ENCODE measurements at regions not wholly inside any gene's neighbourhood (a gene's known extent, or its start where the extent isn't known, plus 50 kb on each side); places are given as distances from the start of the nearest gene placed in this dataset.
"Not testable (repeated sequence)": the region's sequence is repeated elsewhere in the genome, so short reads cannot be mapped to it uniquely, and the experiment has no call there.

DNA sequence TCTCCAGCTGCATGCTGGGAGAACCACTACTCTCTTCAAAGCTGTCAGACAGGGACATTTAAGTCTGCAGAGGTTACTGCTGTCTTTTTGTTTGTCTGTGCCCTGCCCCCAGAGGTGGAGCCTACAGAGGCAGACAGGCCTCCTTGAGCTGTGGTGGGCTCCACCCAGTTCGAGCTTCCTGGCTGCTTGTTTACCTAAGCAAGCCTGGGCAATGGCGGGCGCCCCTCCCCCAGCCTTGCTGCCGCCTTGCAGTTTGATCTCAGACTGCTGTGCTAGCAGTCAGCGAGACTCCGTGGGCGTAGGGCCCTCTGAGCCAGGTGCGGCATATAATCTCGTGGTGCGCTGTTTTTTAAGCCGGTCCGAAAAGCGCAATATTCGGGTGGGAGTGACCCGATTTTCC is 215.0 kb downstream of the STIM2 start:
- H3K27ac Mint-ChIP-seq; DNase-seq; H3K9me3 Mint-ChIP-seq (ENCODE audit: insufficient read depth); POLR2A ChIA-PET; CTCF ChIA-PET; H3K4me3 Mint-ChIP-seq; H3K4me1 Mint-ChIP-seq (ENCODE audit: low read depth); H3K36me3 Mint-ChIP-seq (ENCODE audit: low read depth); H3K27me3 Mint-ChIP-seq (ENCODE audit: low read depth); ATAC-seq: not testable (repeated sequence)

DNA sequence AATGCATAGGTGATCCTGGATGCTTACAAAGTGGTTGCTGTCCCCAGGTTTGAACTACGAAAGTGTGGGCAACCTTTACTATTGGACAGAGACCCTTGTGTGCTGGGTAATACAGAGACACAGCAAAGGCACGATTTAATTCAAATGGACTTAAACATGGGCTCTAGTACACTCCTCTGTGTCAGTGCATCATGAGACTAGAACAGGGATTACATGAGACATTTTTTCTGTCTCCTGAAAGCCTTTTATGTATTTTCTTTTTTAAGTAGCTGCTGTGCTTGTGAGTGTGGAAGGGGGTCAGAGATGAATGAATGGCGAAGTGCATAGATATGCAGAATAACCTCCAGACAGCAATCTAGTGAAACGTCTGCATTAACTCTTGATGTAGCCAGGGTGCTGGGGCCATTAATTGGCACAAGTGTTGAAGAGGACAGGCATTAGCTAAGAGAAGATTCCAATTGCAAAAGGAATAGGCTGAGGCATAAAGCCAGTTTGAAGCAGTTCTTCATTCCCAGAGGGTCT is 218.4 kb downstream of the STIM2 start:
- ATAC-seq, result no peak
- POLR2A ChIA-PET, result no interaction called here
- no peak overlapping the region for H3K4me3 Mint-ChIP-seq
- CTCF ChIA-PET, result no interaction called here
- H3K36me3 Mint-ChIP-seq (ENCODE audit: low read depth), result no peaks in the 10 kb centered on the region
- DNase-seq, result no peak
- H3K9me3 Mint-ChIP-seq (ENCODE audit: insufficient read depth), result no peaks in the 10 kb centered on the region
- peaks cover 11% of the 10 kb centered on the region for H3K27me3 Mint-ChIP-seq (ENCODE audit: low read depth)
- H3K4me1 Mint-ChIP-seq (ENCODE audit: low read depth), result no peaks in the 10 kb centered on the region
- no peak overlapping the region for H3K27ac Mint-ChIP-seq

DNA sequence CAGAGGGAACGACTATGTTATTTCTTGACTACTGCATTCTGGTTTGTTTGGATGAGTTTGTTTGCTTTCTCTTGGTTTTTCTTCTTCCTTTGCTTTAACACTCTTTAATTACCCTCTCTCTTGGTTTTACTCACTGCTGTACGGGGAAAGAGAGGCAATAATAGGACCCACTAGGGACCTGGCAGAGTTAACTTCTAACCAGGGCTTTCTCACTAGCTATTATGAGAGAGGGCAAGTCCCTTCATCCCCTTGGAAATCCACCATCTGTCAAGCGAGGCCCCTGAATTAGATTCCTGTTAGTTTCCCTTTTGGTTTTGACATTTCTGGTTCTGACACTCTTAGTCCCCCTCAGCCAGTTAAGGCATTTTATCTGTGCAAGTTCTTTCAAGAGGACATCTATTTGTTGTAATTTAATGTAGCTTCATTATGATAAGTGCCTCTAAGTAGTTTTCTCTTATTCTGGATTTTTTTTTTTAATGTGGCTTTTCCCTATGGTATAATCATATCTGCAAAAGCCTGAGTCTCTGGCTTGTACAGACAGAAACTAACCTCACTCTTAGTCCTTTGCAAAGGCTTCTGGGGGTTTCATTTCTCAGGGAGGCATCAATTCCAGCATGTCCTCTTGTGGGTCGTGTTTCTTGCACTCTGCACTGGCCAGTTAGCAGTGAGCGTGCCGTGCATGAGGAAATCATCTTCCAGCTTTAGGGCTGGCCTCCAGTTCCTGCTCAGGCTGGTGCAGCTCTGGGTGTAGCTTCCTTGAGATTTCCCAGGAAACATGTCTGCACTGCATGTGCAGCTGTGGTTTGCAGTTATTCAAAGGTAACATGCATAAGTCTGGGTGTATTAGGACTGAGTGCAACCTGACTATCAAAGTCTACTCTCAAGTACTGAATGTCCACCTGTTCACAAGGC is 221.3 kb downstream of the STIM2 start:
- DNase-seq (no peak), ATAC-seq (no peak)
- H3K4me3 Mint-ChIP-seq, result no peak overlapping the region
- no peak overlapping the region for H3K27ac Mint-ChIP-seq
- no peaks in the 10 kb centered on the region for H3K9me3 Mint-ChIP-seq (ENCODE audit: insufficient read depth)
- no peaks in the 10 kb centered on the region for H3K36me3 Mint-ChIP-seq (ENCODE audit: low read depth)
- peaks cover 4% of the 10 kb centered on the region for H3K4me1 Mint-ChIP-seq (ENCODE audit: low read depth)
- CTCF ChIA-PET, result no interaction called here
- peaks cover 28% of the 10 kb centered on the region for H3K27me3 Mint-ChIP-seq (ENCODE audit: low read depth)
- POLR2A ChIA-PET, result no interaction called here

GRCh38 chr4:27082776-27083175 is 222.1 kb downstream of the STIM2 start:
- POLR2A ChIA-PET, result no interaction called here

GRCh38 chr4:27084685-27085361 is 224.2 kb downstream of the STIM2 start:
- Mint-ChIP-seq H3K9me3 (ENCODE audit: insufficient read depth) (no peaks in the 10 kb centered on the region), H3K4me1 (ENCODE audit: low read depth) (peaks cover 4% of the 10 kb centered on the region), H3K27me3 (ENCODE audit: low read depth) (peaks cover 28% of the 10 kb centered on the region), H3K4me3 (no peak overlapping the region), H3K27ac (no peak overlapping the region), H3K36me3 (ENCODE audit: low read depth) (no peaks in the 10 kb centered on the region)
- DNase-seq (no peak), ATAC-seq (no peak)
- POLR2A ChIA-PET, result no interaction called here
- CTCF ChIA-PET, result interaction anchor here (1.1 kb wide), 1 partner anchor 35 kb away, joined by 3 read pairs; no protein-coding TSS in a partner anchor

More at GRCh38 chr4:27082776-27083175, 222.1 kb downstream of the STIM2 start:
- CTCF ChIA-PET, result no interaction called here
- Mint-ChIP-seq H3K27me3 (ENCODE audit: low read depth) (peaks cover 28% of the 10 kb centered on the region), H3K27ac (no peak overlapping the region), H3K36me3 (ENCODE audit: low read depth) (no peaks in the 10 kb centered on the region), H3K4me3 (no peak overlapping the region), H3K9me3 (ENCODE audit: insufficient read depth) (no peaks in the 10 kb centered on the region), H3K4me1 (ENCODE audit: low read depth) (peaks cover 4% of the 10 kb centered on the region)
- DNase-seq (no peak), ATAC-seq (no peak)

DNA sequence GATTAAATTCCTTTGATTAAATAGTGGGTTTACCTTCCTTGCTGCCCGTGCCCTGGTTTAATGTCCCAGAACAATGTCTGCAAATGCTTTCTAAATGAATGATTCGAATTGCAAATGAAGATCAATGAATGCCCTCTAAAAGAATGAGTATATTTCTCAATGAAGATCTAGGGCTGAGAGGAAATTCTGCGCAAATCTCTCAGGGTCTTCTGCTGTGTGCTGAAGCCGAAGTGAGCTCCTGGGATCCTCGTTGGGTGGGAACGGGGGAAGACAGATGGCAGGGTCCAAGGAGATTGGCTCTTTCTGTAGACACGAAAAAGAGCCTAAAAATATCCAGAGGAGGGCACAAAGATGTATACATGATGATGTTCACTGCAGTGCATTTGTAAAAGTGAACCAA is 224.8 kb downstream of the STIM2 start:
- ChIA-PET POLR2A (no interaction called here), CTCF (no interaction called here)
- DNase-seq (no peak), ATAC-seq (no peak)
- Mint-ChIP-seq H3K4me3 (no peak overlapping the region), H3K27ac (no peak overlapping the region), H3K9me3 (ENCODE audit: insufficient read depth) (no peaks in the 10 kb centered on the region), H3K27me3 (ENCODE audit: low read depth) (peaks cover 28% of the 10 kb centered on the region), H3K4me1 (ENCODE audit: low read depth) (peaks cover 4% of the 10 kb centered on the region), H3K36me3 (ENCODE audit: low read depth) (no peaks in the 10 kb centered on the region)

GRCh38 chr4:27087306-27088045 is 226.8 kb downstream of the STIM2 start:
- peaks cover 28% of the 10 kb centered on the region for H3K27me3 Mint-ChIP-seq (ENCODE audit: low read depth)

DNA sequence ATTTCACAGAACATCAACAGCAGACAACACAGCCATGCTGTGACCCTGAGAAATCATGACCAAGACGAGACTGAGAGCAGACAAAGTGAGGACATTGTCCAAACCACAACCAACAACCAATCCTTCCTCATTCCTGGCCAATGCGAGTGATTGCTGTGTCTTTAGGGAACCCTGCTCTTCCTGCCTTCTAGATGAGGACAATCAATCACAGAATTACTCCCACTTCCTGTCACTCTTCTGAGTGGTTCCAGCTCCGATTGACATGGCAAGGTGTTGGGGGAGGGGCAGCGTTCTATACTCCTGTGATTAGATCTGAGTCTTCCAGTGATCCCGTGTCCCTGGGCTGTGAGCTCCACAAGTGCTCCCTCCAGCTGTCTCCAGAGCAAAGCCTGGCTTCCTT is 227.8 kb downstream of the STIM2 start:
- H3K4me3 Mint-ChIP-seq, result no peak overlapping the region
- DNase-seq (no peak), ATAC-seq (no peak)
- peaks cover 4% of the 10 kb centered on the region for H3K4me1 Mint-ChIP-seq (ENCODE audit: low read depth)
- H3K9me3 Mint-ChIP-seq (ENCODE audit: insufficient read depth), result no peaks in the 10 kb centered on the region
- H3K36me3 Mint-ChIP-seq (ENCODE audit: low read depth), result no peaks in the 10 kb centered on the region
- H3K27ac Mint-ChIP-seq, result no peak overlapping the region
- ChIA-PET CTCF (no interaction called here), POLR2A (no interaction called here)
- H3K27me3 Mint-ChIP-seq (ENCODE audit: low read depth), result peaks cover 22% of the 10 kb centered on the region

More at GRCh38 chr4:27087306-27088045, 226.8 kb downstream of the STIM2 start:
- Mint-ChIP-seq H3K4me3 (no peak overlapping the region), H3K27ac (no peak overlapping the region), H3K36me3 (ENCODE audit: low read depth) (no peaks in the 10 kb centered on the region), H3K4me1 (ENCODE audit: low read depth) (peaks cover 4% of the 10 kb centered on the region), H3K9me3 (ENCODE audit: insufficient read depth) (no peaks in the 10 kb centered on the region)
- ChIA-PET POLR2A (no interaction called here), CTCF (no interaction called here)
- no peak for ATAC-seq
- DNase-seq, result no peak

GRCh38 chr4:27089186-27089585 is 228.5 kb downstream of the STIM2 start:
- CTCF ChIA-PET, result no interaction called here
- POLR2A ChIA-PET, result no interaction called here
- ATAC-seq (no peak), DNase-seq (no peak)
- H3K9me3 Mint-ChIP-seq (ENCODE audit: insufficient read depth), result no peaks in the 10 kb centered on the region
- peaks cover 15% of the 10 kb centered on the region for H3K27me3 Mint-ChIP-seq (ENCODE audit: low read depth)
- H3K4me3 Mint-ChIP-seq, result no peak overlapping the region
- no peaks in the 10 kb centered on the region for H3K36me3 Mint-ChIP-seq (ENCODE audit: low read depth)
- peaks cover 4% of the 10 kb centered on the region for H3K4me1 Mint-ChIP-seq (ENCODE audit: low read depth)
- no peak overlapping the region for H3K27ac Mint-ChIP-seq

GRCh38 chr4:27090406-27090805 is 229.8 kb downstream of the STIM2 start:
- ChIA-PET POLR2A (no interaction called here), CTCF (no interaction called here)
- Mint-ChIP-seq H3K4me1 (ENCODE audit: low read depth) (no peaks in the 10 kb centered on the region), H3K27ac (no peak overlapping the region), H3K27me3 (ENCODE audit: low read depth) (peaks cover 5% of the 10 kb centered on the region), H3K36me3 (ENCODE audit: low read depth) (no peaks in the 10 kb centered on the region), H3K9me3 (ENCODE audit: insufficient read depth) (no peaks in the 10 kb centered on the region), H3K4me3 (no peak overlapping the region)
- DNase-seq, result no peak
- no peak for ATAC-seq

DNA sequence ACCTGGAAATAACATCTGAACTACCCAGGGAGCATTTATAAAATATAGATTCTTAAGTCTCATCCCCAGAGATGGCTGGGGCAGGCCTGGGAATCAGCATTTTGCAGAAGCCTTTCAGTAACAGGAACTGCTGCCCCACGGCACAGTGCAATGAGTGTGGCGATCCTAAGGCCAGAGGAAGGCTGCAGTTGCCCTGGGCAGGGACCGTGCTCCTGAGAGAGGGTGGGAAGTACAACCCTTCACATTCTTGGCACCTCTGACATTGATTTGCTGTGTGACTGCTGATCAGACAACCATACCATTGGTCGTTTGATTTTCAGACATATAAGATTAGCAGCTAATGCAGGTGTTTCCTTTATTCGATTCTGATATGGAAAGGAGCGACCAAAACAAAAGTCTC is 233.6 kb downstream of the STIM2 start:
- no peaks in the 10 kb centered on the region for H3K4me1 Mint-ChIP-seq (ENCODE audit: low read depth)
- DNase-seq (no peak), ATAC-seq (no peak)
- no peaks in the 10 kb centered on the region for H3K9me3 Mint-ChIP-seq (ENCODE audit: insufficient read depth)
- H3K27me3 Mint-ChIP-seq (ENCODE audit: low read depth), result no peaks in the 10 kb centered on the region
- POLR2A ChIA-PET, result no interaction called here
- no peaks in the 10 kb centered on the region for H3K36me3 Mint-ChIP-seq (ENCODE audit: low read depth)
- no peak overlapping the region for H3K27ac Mint-ChIP-seq
- no peak overlapping the region for H3K4me3 Mint-ChIP-seq
- CTCF ChIA-PET, result no interaction called here

DNA sequence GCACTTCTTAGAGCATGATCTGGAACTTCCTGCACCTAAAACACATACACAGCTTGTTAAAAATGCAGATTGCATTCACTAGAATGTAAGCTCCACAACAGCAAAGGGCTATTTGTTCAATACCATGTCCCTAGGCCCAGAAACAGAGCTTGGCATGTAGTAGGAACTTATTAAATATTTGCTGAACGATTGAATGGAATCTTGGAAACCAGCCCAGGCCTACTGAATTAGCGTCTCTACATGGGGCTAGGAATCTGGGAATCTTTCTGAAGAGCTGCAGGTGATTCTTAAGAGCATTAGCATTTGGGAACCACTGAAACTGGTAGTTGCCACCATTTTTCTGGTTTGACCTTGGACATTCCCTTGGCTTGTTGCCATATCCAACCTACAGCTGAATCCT is 234.1 kb downstream of the STIM2 start:
- ChIA-PET POLR2A (no interaction called here), CTCF (no interaction called here)
- no peak for ATAC-seq
- no peaks in the 10 kb centered on the region for H3K27me3 Mint-ChIP-seq (ENCODE audit: low read depth)
- no peak overlapping the region for H3K27ac Mint-ChIP-seq
- DNase-seq, result no peak
- H3K4me1 Mint-ChIP-seq (ENCODE audit: low read depth), result no peaks in the 10 kb centered on the region
- no peak overlapping the region for H3K4me3 Mint-ChIP-seq
- H3K36me3 Mint-ChIP-seq (ENCODE audit: low read depth), result no peaks in the 10 kb centered on the region
- no peaks in the 10 kb centered on the region for H3K9me3 Mint-ChIP-seq (ENCODE audit: insufficient read depth)

All from activated CD8-positive, alpha-beta T cell treated with anti-CD3 and anti-CD28 coated beads, Interleukin-2, amount 10 ng/mL, durations not matched to agents 7 days and 5 days (primary cell).